ENCODE measurements at regions not wholly inside any gene's neighbourhood (a gene's known extent, or its start where the extent isn't known, plus 50 kb on each side); places are given as distances from the start of the nearest gene placed in this dataset.

- H3K27ac Mint-ChIP-seq, result no peak overlapping the region
- ChIA-PET POLR2A (no interaction called here), CTCF (no interaction called here)
- no peaks in the 10 kb centered on the region for H3K27me3 ChIP-seq (ENCODE audit: control insufficient read depth in 1 of 2, insufficient read depth in 2 of 2, low read length in 2 of 2)
- H3K4me3 ChIP-seq (ENCODE audit: low read length), result no peak overlapping the region
- ATAC-seq (ENCODE audit: poor library complexity), result no peak
- H3K36me3 Mint-ChIP-seq (ENCODE audit: low read depth), result no peaks in the 10 kb centered on the region
- no peak for DNase-seq
- H3K36me3 ChIP-seq (ENCODE audit: insufficient read depth, low read length), result no peaks in the 10 kb centered on the region
- no peaks in the 10 kb centered on the region for H3K9me3 Mint-ChIP-seq
- H3K4me1 ChIP-seq (ENCODE audit: insufficient read depth, low read length), result peaks cover 14% of the 10 kb centered on the region
- H3K4me3 Mint-ChIP-seq, result no peak overlapping the region
- intact Hi-C loops (cut with DNase I, micrococcal nuclease), result no loop called here
- H3K27ac ChIP-seq (ENCODE audit: low read depth in 1 of 2, low read length in 2 of 2), result no peak overlapping the region
- TF ChIP-seq, protein P1, sequence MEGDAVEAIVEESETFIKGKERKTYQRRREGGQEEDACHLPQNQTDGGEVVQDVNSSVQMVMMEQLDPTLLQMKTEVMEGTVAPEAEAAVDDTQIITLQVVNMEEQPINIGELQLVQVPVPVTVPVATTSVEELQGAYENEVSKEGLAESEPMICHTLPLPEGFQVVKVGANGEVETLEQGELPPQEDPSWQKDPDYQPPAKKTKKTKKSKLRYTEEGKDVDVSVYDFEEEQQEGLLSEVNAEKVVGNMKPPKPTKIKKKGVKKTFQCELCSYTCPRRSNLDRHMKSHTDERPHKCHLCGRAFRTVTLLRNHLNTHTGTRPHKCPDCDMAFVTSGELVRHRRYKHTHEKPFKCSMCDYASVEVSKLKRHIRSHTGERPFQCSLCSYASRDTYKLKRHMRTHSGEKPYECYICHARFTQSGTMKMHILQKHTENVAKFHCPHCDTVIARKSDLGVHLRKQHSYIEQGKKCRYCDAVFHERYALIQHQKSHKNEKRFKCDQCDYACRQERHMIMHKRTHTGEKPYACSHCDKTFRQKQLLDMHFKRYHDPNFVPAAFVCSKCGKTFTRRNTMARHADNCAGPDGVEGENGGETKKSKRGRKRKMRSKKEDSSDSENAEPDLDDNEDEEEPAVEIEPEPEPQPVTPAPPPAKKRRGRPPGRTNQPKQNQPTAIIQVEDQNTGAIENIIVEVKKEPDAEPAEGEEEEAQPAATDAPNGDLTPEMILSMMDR (IDR thresholded peaks at IDR 0.05), result no peak
- H3K27me3 Mint-ChIP-seq, result no peaks in the 10 kb centered on the region
- peaks cover 0 to 11% of the 10 kb centered on the region in 2 experiments for H3K9me3 ChIP-seq (ENCODE audit: control insufficient read depth in 1 of 2, insufficient read depth in 1 of 2, low read length in 2 of 2)
- H3K4me1 Mint-ChIP-seq (ENCODE audit: low read depth), result peaks cover 10% of the 10 kb centered on the region
Observed at GRCh38 chr2:241940329-241940728, 70.8 kb downstream of the RTP5 start.

- intact Hi-C loops (cut with DNase I, micrococcal nuclease), result no loop called here
- no peaks in the 10 kb centered on the region for H3K9me3 Mint-ChIP-seq
Observed at GRCh38 chr2:241941691-241942301, 72.3 kb downstream of the RTP5 start.

DNA sequence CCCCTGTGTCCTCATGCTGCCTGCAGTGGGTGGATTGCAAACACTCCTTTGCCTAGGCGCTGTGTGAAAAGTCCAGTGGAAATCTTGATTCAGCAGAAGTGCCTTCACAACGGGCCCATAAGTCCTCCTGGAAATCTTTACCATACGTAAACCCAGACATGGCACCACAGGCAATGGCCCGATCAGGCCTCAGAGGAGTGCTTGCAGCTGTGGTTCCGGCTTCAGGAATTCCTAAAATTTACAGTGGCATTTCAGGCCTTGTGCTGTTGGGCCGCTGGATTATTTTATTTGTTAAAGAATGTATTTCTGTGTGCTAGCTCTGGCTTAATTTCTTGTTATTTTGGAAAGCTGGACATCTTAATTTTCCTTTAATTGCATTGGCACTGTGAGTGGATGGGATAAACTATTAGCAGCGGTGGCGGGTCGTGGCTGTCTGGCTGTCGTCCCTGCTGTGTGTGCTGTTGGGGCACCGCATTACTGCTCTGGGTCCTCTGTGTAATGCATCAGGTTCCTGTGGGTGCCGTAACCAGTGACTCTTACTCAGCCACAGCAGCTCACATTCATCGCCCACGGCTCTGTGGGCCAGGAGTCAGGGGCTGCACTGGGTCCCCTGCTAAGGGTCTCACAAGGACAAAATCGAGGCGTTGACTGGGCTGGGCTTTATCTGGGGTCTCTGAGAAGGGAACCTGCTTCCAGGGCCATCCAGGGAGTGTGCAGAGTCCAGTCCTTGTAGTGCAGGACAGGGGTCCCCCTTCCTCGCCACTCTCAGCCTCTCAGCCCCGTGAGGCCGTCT is 73.1 kb downstream of the RTP5 start:
- H3K4me1 ChIP-seq (ENCODE audit: insufficient read depth, low read length), result peaks cover 14% of the 10 kb centered on the region
- H3K9me3 Mint-ChIP-seq, result no peaks in the 10 kb centered on the region
- DNase-seq, result no peak

More at GRCh38 chr2:241941691-241942301, 72.3 kb downstream of the RTP5 start:
- no peak overlapping the region for H3K27ac ChIP-seq (ENCODE audit: low read depth in 1 of 2, low read length in 2 of 2)
- TF ChIP-seq, protein P1 (IDR thresholded peaks at IDR 0.05), result no peak
- peaks cover 14% of the 10 kb centered on the region for H3K4me1 ChIP-seq (ENCODE audit: insufficient read depth, low read length)
- H3K4me3 Mint-ChIP-seq, result no peak overlapping the region
- ATAC-seq (ENCODE audit: poor library complexity) (no peak), DNase-seq (no peak)
- H3K27me3 Mint-ChIP-seq, result no peaks in the 10 kb centered on the region
- H3K36me3 ChIP-seq (ENCODE audit: insufficient read depth, low read length), result no peaks in the 10 kb centered on the region
- peaks cover 10% of the 10 kb centered on the region for H3K4me1 Mint-ChIP-seq (ENCODE audit: low read depth)
- ChIA-PET CTCF (no interaction called here), POLR2A (no interaction called here)
- peaks cover 0 to 9% of the 10 kb centered on the region in 2 experiments for H3K9me3 ChIP-seq (ENCODE audit: control insufficient read depth in 1 of 2, insufficient read depth in 1 of 2, low read length in 2 of 2)
- H3K27ac Mint-ChIP-seq, result no peak overlapping the region
- no peaks in the 10 kb centered on the region for H3K27me3 ChIP-seq (ENCODE audit: control insufficient read depth in 1 of 2, insufficient read depth in 2 of 2, low read length in 2 of 2)
- no peaks in the 10 kb centered on the region for H3K36me3 Mint-ChIP-seq (ENCODE audit: low read depth)
- H3K4me3 ChIP-seq (ENCODE audit: low read length), result no peak overlapping the region

More for the DNA sequence above, 73.1 kb downstream of the RTP5 start:
- Histone ChIP-seq H3K4me3 (ENCODE audit: low read length) (no peak overlapping the region), H3K27ac (ENCODE audit: low read depth in 1 of 2, low read length in 2 of 2) (no peak overlapping the region), H3K36me3 (ENCODE audit: insufficient read depth, low read length) (no peaks in the 10 kb centered on the region), H3K27me3 (ENCODE audit: control insufficient read depth in 1 of 2, insufficient read depth in 2 of 2, low read length in 2 of 2) (no peaks in the 10 kb centered on the region), H3K9me3 (ENCODE audit: control insufficient read depth in 1 of 2, insufficient read depth in 1 of 2, low read length in 2 of 2) (peaks cover 0 to 5% of the 10 kb centered on the region in 2 experiments)
- intact Hi-C loops (cut with DNase I, micrococcal nuclease), result no loop called here
- TF ChIP-seq, protein P1 (IDR thresholded peaks at IDR 0.05), result no peak
- Mint-ChIP-seq H3K4me3 (no peak overlapping the region), H3K36me3 (ENCODE audit: low read depth) (no peaks in the 10 kb centered on the region), H3K4me1 (ENCODE audit: low read depth) (peaks cover 10% of the 10 kb centered on the region), H3K27me3 (no peaks in the 10 kb centered on the region), H3K27ac (no peak overlapping the region)
- ATAC-seq (ENCODE audit: poor library complexity), result no peak
- CTCF ChIA-PET, result no interaction called here
- POLR2A ChIA-PET, result no interaction called here

Data from CD4-positive, alpha-beta T cell (primary cell).